ENCODE measurements at regions not wholly inside any gene's neighbourhood (a gene's known extent, or its start where the extent isn't known, plus 50 kb on each side); places are given as distances from the start of the nearest gene placed in this dataset.
"Not testable (repeated sequence)": the region's sequence is repeated elsewhere in the genome, so short reads cannot be mapped to it uniquely, and the experiment has no call there.

GRCh38 chr17:5952518-5952917, 117.7 kb upstream of the WSCD1 start:
- Histone ChIP-seq H3K27ac (no peak overlapping the region), H3K27me3 (replicated peaks) (no peaks in the 10 kb centered on the region), H3K9me3 (replicated peaks) (no peaks in the 10 kb centered on the region), H3K4me1 (replicated peaks) (no peaks in the 10 kb centered on the region), H3K4me3 (no peak overlapping the region), H3K36me3 (no peaks in the 10 kb centered on the region)
- DNase-seq (ENCODE audit: low read depth in 1 of 2, low spot score in 2 of 2) = no peak

DNA sequence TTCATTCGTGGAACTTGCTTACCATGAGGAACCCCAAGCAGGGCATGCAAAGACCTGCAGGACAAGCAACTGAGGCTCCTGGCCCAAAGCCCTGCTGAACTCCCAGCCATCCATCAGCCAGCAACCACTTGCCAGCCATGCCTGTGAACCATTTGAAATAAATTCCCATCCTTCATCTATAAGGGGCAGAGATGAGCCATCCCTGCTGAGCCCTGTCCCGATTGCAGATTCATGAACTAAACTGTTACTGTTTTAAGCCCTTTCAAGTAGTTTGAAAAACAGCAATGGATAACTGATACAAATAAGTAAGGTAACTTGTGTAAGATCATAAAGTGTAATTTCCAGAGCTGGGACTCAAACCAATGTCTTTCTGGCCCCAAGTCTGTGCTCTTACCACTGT, 114.4 kb upstream of the WSCD1 start:
- DNase-seq (ENCODE audit: low read depth in 1 of 2, low spot score in 2 of 2) = no peak
- Histone ChIP-seq H3K27ac (no peak overlapping the region), H3K9me3 (replicated peaks) (no peaks in the 10 kb centered on the region), H3K4me3 (no peak overlapping the region), H3K36me3 (no peaks in the 10 kb centered on the region), H3K4me1 (replicated peaks) (no peaks in the 10 kb centered on the region), H3K27me3 (replicated peaks) (no peaks in the 10 kb centered on the region)

DNA sequence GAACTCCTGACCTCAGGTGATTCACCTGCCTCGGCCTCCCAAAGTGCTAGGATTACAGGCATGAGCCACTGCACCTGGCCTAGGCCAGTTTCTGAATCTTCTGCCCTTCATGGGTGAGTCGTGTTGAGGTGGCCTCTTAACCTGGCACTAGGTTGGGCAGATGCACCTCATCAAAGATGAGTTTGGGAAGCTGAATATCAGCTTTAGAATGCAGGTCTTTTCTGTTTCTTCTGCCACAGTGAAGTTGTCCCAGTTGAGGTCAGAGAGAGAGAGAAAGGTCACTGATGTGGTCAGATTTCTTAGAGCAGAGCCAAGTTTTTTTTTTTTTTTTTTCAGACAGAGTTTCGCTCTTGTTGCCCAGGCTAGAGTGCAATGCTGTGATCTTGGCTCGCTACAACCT, 111.3 kb upstream of the WSCD1 start:
- Histone ChIP-seq H3K4me3 (no peak overlapping the region), H3K9me3 (replicated peaks) (no peaks in the 10 kb centered on the region), H3K4me1 (replicated peaks) (no peaks in the 10 kb centered on the region), H3K36me3 (no peaks in the 10 kb centered on the region), H3K27ac (no peak overlapping the region), H3K27me3 (replicated peaks) (no peaks in the 10 kb centered on the region)
- DNase-seq (ENCODE audit: low read depth in 1 of 2, low spot score in 2 of 2) = no peak

DNA sequence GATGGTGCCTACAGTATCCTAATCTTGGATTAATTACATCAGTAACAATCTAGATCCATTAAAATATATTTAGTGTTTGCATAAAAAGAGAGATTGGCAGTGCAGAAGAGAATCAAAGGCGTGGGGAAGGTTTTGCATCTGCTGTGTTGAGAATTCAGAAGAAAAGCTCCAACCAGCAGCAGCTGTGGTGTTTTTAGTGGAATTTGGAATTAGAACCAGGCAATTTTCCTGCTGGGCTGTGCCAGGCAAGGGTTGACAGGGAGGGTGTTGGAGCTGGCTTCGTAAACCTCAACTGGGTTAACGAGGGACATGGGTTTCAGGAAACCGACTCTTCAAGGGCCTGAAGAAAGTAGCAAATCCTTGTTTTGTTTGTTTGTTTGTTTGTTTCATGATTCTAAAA, 107.8 kb upstream of the WSCD1 start:
- H3K9me3 ChIP-seq (replicated peaks) = no peaks in the 10 kb centered on the region
- no peak overlapping the region for H3K4me3 ChIP-seq
- no peaks in the 10 kb centered on the region for H3K27me3 ChIP-seq (replicated peaks)
- no peaks in the 10 kb centered on the region for H3K4me1 ChIP-seq (replicated peaks)
- no peaks in the 10 kb centered on the region for H3K36me3 ChIP-seq
- DNase-seq (ENCODE audit: low read depth in 1 of 2, low spot score in 2 of 2) = no peak
- H3K27ac ChIP-seq = no peak overlapping the region

DNA sequence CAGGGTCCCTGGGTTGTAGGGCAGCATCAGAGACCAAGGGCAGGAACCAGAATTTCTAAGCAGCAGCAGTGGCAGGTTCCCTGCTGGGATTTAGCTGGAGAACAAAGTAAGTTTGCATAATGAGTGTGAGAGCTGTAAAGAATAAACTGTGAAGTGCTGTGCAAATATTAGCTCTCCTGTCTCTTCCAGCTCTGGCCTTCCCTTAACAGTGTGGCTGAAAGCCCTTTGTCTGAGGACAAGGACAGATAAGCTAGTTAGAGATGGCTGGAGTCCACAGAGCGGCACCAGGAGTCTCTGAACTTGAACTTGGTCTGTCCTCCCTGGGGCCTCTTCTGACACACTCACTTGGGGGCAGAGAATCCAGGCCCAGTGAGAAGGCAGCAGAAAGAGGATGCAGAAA, 98.2 kb upstream of the WSCD1 start:
- Histone ChIP-seq H3K4me3 (no peak overlapping the region), H3K27ac (no peak overlapping the region), H3K4me1 (replicated peaks) (no peaks in the 10 kb centered on the region), H3K27me3 (replicated peaks) (no peaks in the 10 kb centered on the region), H3K9me3 (replicated peaks) (no peaks in the 10 kb centered on the region; the same call in 1 of the 2 replicates), H3K36me3 (no peaks in the 10 kb centered on the region)
- no peak for DNase-seq (ENCODE audit: low read depth in 1 of 2, low spot score in 2 of 2)

GRCh38 chr17:5973410-5973809, 96.8 kb upstream of the WSCD1 start:
- no peak overlapping the region for H3K27ac ChIP-seq
- no peaks in the 10 kb centered on the region for H3K4me1 ChIP-seq (replicated peaks)

GRCh38 chr17:5975661-5976060, 94.5 kb upstream of the WSCD1 start:
- Histone ChIP-seq H3K4me1 (replicated peaks) (no peaks in the 10 kb centered on the region), H3K36me3 (no peaks in the 10 kb centered on the region), H3K27me3 (replicated peaks) (no peaks in the 10 kb centered on the region), H3K4me3 (no peak overlapping the region), H3K27ac (no peak overlapping the region), H3K9me3 (replicated peaks) (no peaks in the 10 kb centered on the region; the same call in 1 of the 2 replicates)
- DNase-seq (ENCODE audit: low read depth in 1 of 2, low spot score in 2 of 2) = no peak

More at GRCh38 chr17:5973410-5973809, 96.8 kb upstream of the WSCD1 start:
- no peak overlapping the region for H3K4me3 ChIP-seq
- H3K36me3 ChIP-seq = no peaks in the 10 kb centered on the region
- H3K27me3 ChIP-seq (replicated peaks) = no peaks in the 10 kb centered on the region
- no peaks in the 10 kb centered on the region; the same call in 1 of the 2 replicates for H3K9me3 ChIP-seq (replicated peaks)
- DNase-seq (ENCODE audit: low read depth in 1 of 2, low spot score in 2 of 2) = no peak

DNA sequence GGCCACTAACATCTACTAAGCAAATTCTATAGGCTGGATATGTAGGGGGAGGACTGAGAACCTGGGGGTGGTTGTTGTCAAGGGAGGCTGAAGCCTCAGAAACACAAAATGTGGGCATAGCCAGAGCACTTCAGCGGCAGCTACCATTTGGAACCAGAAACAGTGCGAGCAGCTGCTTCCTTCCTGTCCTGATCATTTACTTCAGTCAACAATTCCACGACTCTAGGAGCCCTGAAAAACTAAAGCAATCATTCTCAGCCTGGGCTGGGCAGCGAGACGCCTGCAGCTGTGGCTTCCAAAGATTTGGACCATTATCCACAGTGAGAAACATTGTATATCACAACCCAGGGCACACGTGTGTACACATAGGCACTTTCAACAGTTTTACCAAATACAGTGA, 93.9 kb upstream of the WSCD1 start:
- H3K36me3 ChIP-seq = no peaks in the 10 kb centered on the region
- H3K4me1 ChIP-seq (replicated peaks) = no peaks in the 10 kb centered on the region
- DNase-seq (ENCODE audit: low read depth in 1 of 2, low spot score in 2 of 2) = no peak
- H3K4me3 ChIP-seq = no peak overlapping the region
- H3K9me3 ChIP-seq (replicated peaks) = no peaks in the 10 kb centered on the region; the same call in 1 of the 2 replicates
- H3K27me3 ChIP-seq (replicated peaks) = no peaks in the 10 kb centered on the region
- H3K27ac ChIP-seq = no peak overlapping the region

DNA sequence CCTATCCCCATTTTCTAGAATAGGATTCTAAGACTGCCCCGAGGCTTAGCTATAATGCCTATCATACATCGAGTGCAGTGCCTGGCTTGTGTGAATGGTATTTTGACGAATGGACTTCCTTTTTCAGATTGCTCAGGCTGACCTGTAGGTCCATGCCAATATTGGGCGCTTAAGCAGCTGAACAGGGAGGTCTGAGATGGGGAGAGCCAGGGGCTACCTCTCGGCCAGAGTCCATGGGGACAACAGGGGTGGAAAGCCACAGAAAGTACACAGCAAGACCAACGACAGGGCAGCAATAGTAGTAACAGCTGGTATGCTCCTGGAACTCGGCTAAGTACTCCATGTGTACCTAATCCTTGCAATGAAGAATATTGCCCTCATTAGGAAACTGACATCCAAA, 91.7 kb upstream of the WSCD1 start:
- H3K9me3 ChIP-seq (replicated peaks) = no peaks in the 10 kb centered on the region
- H3K4me3 ChIP-seq = no peak overlapping the region
- DNase-seq (ENCODE audit: low read depth in 1 of 2, low spot score in 2 of 2) = no peak
- H3K36me3 ChIP-seq = no peaks in the 10 kb centered on the region
- no peaks in the 10 kb centered on the region for H3K27me3 ChIP-seq (replicated peaks)
- no peak overlapping the region for H3K27ac ChIP-seq
- no peaks in the 10 kb centered on the region for H3K4me1 ChIP-seq (replicated peaks)

GRCh38 chr17:5980941-5981340, 89.2 kb upstream of the WSCD1 start:
- no peaks in the 10 kb centered on the region for H3K4me1 ChIP-seq (replicated peaks)
- H3K4me3 ChIP-seq = no peak overlapping the region
- no peak overlapping the region for H3K27ac ChIP-seq
- no peaks in the 10 kb centered on the region for H3K36me3 ChIP-seq
- no peaks in the 10 kb centered on the region for H3K9me3 ChIP-seq (replicated peaks)
- DNase-seq (ENCODE audit: low read depth in 1 of 2, low spot score in 2 of 2) = no peak
- H3K27me3 ChIP-seq (replicated peaks) = no peaks in the 10 kb centered on the region

- DNase-seq (ENCODE audit: low read depth in 1 of 2, low spot score in 2 of 2) = no peak
- Histone ChIP-seq H3K36me3 (no peaks in the 10 kb centered on the region), H3K9me3 (replicated peaks) (no peaks in the 10 kb centered on the region), H3K4me3 (no peak overlapping the region), H3K27ac (no peak overlapping the region), H3K27me3 (replicated peaks) (no peaks in the 10 kb centered on the region), H3K4me1 (replicated peaks) (no peaks in the 10 kb centered on the region)
Observed at GRCh38 chr17:5986644-5987043, 83.5 kb upstream of the WSCD1 start.

- Histone ChIP-seq H3K4me1 (replicated peaks) (peaks cover 24% of the 10 kb centered on the region), H3K27me3 (replicated peaks) (no peaks in the 10 kb centered on the region), H3K4me3 (no peak overlapping the region), H3K27ac (no peak overlapping the region), H3K36me3 (no peaks in the 10 kb centered on the region), H3K9me3 (replicated peaks) (0 out of 2 replicates have a peak, but pooled peaks cover 3% of the 10 kb centered on the region)
- no peak for DNase-seq (ENCODE audit: low read depth in 1 of 2, low spot score in 2 of 2)
Observed at GRCh38 chr17:6000426-6000825, 69.8 kb upstream of the WSCD1 start.

DNA sequence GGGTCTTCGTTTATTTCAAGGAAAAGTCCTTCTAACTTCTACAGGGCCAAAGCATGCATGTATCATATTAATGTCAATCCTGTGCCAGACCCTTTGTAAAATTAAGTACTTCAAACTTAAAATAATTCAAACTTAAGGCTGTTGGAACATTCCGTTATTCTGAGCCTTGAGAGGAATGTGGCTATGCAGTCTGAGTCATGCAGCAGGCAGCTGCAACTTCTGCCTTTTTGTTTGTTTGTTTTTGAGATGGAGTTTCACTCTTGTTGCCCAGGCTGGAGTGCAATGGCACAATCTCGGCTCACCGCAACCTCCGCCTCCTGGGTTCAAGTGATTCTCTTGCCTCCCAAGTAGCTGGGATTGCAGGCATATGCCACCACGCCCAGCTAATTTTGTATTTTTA, 67.0 kb upstream of the WSCD1 start:
- H3K4me3 ChIP-seq; H3K36me3 ChIP-seq; H3K27me3 ChIP-seq (replicated peaks); H3K9me3 ChIP-seq (replicated peaks): not testable (repeated sequence)
- peak overlapping the region; percentile 89 for H3K27ac ChIP-seq
- DNase-seq (ENCODE audit: low read depth in 1 of 2, low spot score in 2 of 2) = peak; percentile 80 to 91
- H3K4me1 ChIP-seq (replicated peaks) = peaks cover 24% of the 10 kb centered on the region

DNA sequence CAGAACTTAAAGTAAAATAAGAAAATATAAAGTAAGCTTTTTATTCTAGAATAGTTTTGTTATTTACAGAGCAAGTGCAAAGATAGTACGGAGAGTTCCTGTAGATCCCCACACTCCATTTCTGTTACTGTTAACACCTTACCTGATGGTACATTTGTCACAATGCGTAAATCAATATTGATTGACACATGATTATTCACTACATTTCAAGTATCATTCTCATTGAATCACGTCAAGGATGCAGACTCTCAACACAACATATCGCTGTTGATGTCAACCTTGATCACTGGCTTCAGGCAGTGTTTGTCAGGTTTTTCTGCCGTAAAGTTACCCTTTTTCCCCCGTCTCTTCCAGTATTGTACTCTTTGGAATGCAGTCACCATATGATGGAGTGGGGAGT, 64.2 kb upstream of the WSCD1 start:
- Histone ChIP-seq H3K36me3 (no peaks in the 10 kb centered on the region), H3K27ac (no peak overlapping the region), H3K9me3 (replicated peaks) (0 out of 2 replicates have a peak, but pooled peaks cover 3% of the 10 kb centered on the region), H3K4me1 (replicated peaks) (peaks cover 28% of the 10 kb centered on the region), H3K27me3 (replicated peaks) (no peaks in the 10 kb centered on the region), H3K4me3 (no peak overlapping the region)
- no peak for DNase-seq (ENCODE audit: low read depth in 1 of 2, low spot score in 2 of 2)

DNA sequence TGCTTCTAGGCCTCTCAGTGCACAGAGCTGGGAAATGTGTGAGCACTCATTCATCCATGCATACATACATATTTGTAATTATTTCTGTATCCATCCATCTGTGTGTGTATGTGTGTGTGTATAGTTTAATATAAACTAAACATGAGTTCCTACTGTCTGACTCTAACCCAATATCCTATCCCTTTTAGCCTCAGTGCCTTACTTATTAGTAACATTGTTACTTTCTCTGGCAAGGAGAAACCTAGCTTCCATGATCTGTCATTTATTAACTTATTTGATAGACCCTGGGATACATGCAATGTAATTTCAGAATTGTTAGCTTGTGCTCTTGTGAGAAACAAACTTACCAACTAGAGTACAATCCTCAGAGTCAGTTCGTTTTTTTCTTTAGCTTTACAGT, 59.0 kb upstream of the WSCD1 start:
- Histone ChIP-seq H3K4me1 (replicated peaks) (peaks cover 10% of the 10 kb centered on the region), H3K4me3 (no peak overlapping the region), H3K27ac (no peak overlapping the region), H3K36me3 (no peaks in the 10 kb centered on the region), H3K9me3 (replicated peaks) (no peaks in the 10 kb centered on the region), H3K27me3 (replicated peaks) (no peaks in the 10 kb centered on the region)
- DNase-seq (ENCODE audit: low read depth in 1 of 2, low spot score in 2 of 2) = no peak
